Ovary (tissue), 7 donors: ENCODE measurements at regions not wholly inside any gene's neighbourhood (a gene's known extent, or its start where the extent isn't known, plus 50 kb on each side); places are given as distances from the start of the nearest gene placed in this dataset.

ENCODE experiments used
- DNase-seq, 5 donors: peaks; one replicate each; pipeline ENCODE4 v3.0.0-alpha.2; 2019 to 2020
- H3K27ac ChIP-seq, 2 donors: fragments of 200-600 bp; one replicate each; pipeline versions ENCODE4 v1.5.1 to v1.8.0; 2019 to 2022
- H3K27me3 ChIP-seq: fragments of 200-600 bp; one replicate; pipeline ENCODE4 v1.8.0; 2022
- H3K36me3 ChIP-seq: fragments of 200-600 bp; sonication (generic); one replicate; pipeline ENCODE4 v1.5.1; 2019
- H3K4me1 ChIP-seq: one replicate; pipeline ENCODE4 v1.8.1; 2013; ENCODE audit warnings: mild to moderate bottlenecking, moderate library complexity; ENCODE audit not compliant: insufficient read depth
- H3K4me3 ChIP-seq: fragments of 200-600 bp; sonication (generic); one replicate; pipeline ENCODE4 v1.5.1; 2017
- H3K9me3 ChIP-seq, 2 donors: fragments of 200-600 bp in 1 of 2; sonication (generic) in 1 of 2; one replicate each; pipeline versions ENCODE4 v1.5.1 to v1.8.1; 2013 to 2019; ENCODE audit warnings: mild to moderate bottlenecking in 1 of 2, moderate library complexity in 1 of 2
- CTCF ChIP-seq, 3 donors: fragments of 450-650 bp in 2 of 3; fragments of 200-600 bp in 1 of 3; IDR thresholded peaks; one replicate each; pipeline versions ENCODE4 v1.5.1 to v1.8.0; 2016 to 2022; ENCODE audit warnings: antibody characterized with exemption in 3 of 3, mild to moderate bottlenecking in 1 of 3
- EP300 ChIP-seq: sonication (generic); formaldehyde crosslinking; IDR thresholded peaks from one replicate; pipeline ENCODE4 v1.6.1; 2017; ENCODE audit warnings: antibody characterized with exemption
- POLR2A ChIP-seq: fragments of 450-650 bp; IDR thresholded peaks from one replicate; pipeline ENCODE4 v1.6.1; 2017; ENCODE audit warnings: antibody characterized with exemption, mild to moderate bottlenecking, moderate library complexity
- whole genome bisulfite sequencing, 3 donors: extraction: QIAGEN DNeasy Blood & Tissue Kit in 1 of 3; methylation state at CpG; one replicate each; pipeline versions ENCODE4 v1.1.5 to v1.1.7; 2013 to 2017; 5-methylcytosine and 5-hydroxymethylcytosine counted together
- intact Hi-C, 4 donors: fragments of 100-400 bp; cut with DNase I; formaldehyde crosslinking; loops; one replicate each; pipeline versions ENCODE4 v1.11.0 to v1.15.1; 2022 to 2023
- donor health status: DM: no; HTN: no; CAD: no; lungs with moderate emphysema.
- donor health status: DM: no; HTN: no; CAD: no.
- donor health status: Bipolar disorder and iron deficiency.
- donor health status: DM: no; HTN: no; CAD: no.
- donor health status: DM: yes; HTN: yes; CAD: no.

- Histone ChIP-seq H3K27ac (no peak overlapping the region), H3K4me3 (no peak overlapping the region), H3K9me3 (no peaks in the 10 kb centered on the region), H3K4me1 (no peaks in the 10 kb centered on the region), H3K27me3 (no peaks in the 10 kb centered on the region), H3K36me3 (no peaks in the 10 kb centered on the region)
- WGBS, 3 donors, result 78 to 82% (median 78%) methylated on average over 6 of the region's 6 CpGs
- DNase-seq, result no peak
- no peak for TF ChIP-seq POLR2A
- TF ChIP-seq EP300, result no peak
- no peak for TF ChIP-seq CTCF (IDR thresholded peaks at IDR 0.05)
- intact Hi-C loops, result no loop called here
These were observed 72.6 kb upstream of the CADM1 start for GRCh38 chr11:115576606-115577380.

- no peaks in the 10 kb centered on the region for H3K4me1 ChIP-seq
- intact Hi-C loops, result no loop called here
- H3K9me3 ChIP-seq, result no peaks in the 10 kb centered on the region
- no peak overlapping the region for H3K4me3 ChIP-seq
- no peak overlapping the region for H3K27ac ChIP-seq
- no peak for TF ChIP-seq POLR2A
- no peak for TF ChIP-seq EP300
- no peak for TF ChIP-seq CTCF (IDR thresholded peaks at IDR 0.05)
- no peak for DNase-seq
- H3K36me3 ChIP-seq, result no peaks in the 10 kb centered on the region
- H3K27me3 ChIP-seq, result no peaks in the 10 kb centered on the region
- 47 to 55% (median 48%) methylated on average over 5 of the region's 5 CpGs for WGBS, 3 donors
These were observed 68.3 kb upstream of the CADM1 start for GRCh38 chr11:115572551-115572950.

- WGBS, 3 donors, result 14 to 25% (median 16%) methylated on average over 9 of the region's 9 CpGs
- intact Hi-C loops, result no loop called here
- no peak for DNase-seq
- TF ChIP-seq CTCF (IDR thresholded peaks at IDR 0.05), result no peak
- H3K27me3 ChIP-seq, result no peaks in the 10 kb centered on the region
- no peaks in the 10 kb centered on the region for H3K9me3 ChIP-seq
- H3K36me3 ChIP-seq, result no peaks in the 10 kb centered on the region
- no peak overlapping the region for H3K27ac ChIP-seq
- no peaks in the 10 kb centered on the region for H3K4me1 ChIP-seq
- H3K4me3 ChIP-seq, result no peak overlapping the region
These were observed 62.1 kb upstream of the CADM1 start for GRCh38 chr11:115566180-115566764.

- Histone ChIP-seq H3K4me3 (no peak overlapping the region), H3K36me3 (no peaks in the 10 kb centered on the region), H3K27ac (no peak overlapping the region), H3K27me3 (no peaks in the 10 kb centered on the region), H3K4me1 (no peaks in the 10 kb centered on the region), H3K9me3 (no peaks in the 10 kb centered on the region)
- WGBS, 3 donors, result 82 to 86% (median 83%) methylated on average over 8 of the region's 8 CpGs
- DNase-seq, result no peak
- intact Hi-C loops, result loop anchor here in 1 of 4 donors (5.0 kb wide), 1 partner anchor 858 kb away; no protein-coding TSS in a partner anchor
- no peak for TF ChIP-seq CTCF (IDR thresholded peaks at IDR 0.05)
- no peak for TF ChIP-seq EP300
- no peak for TF ChIP-seq POLR2A
These were observed 60.6 kb upstream of the CADM1 start for GRCh38 chr11:115564851-115565250.
